ENCODE measurements at regions not wholly inside any gene's neighbourhood (a gene's known extent, or its start where the extent isn't known, plus 50 kb on each side); places are given as distances from the start of the nearest gene placed in this dataset.

DNA sequence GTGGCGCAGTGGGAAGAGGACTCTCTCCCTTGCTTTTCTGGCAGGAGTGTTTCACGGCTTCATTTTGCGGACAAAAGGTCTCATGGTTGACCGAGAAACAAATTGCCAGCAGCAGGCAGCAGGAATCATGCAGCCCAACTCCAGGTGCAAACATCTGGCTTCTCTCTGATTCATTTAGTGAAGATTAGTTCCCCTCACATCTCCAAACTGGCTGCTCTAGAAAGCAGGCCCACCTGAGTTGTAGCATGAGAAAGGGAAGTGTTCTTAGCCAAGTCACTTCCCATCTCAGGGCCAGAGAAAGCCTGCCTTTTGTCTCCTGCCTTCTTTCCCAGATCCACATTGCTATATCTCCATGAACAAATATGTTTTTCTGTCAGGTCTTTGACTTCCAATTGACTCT lies 120.8 kb upstream of the CCDC196 start:
- TF ChIP-seq, protein P1, sequence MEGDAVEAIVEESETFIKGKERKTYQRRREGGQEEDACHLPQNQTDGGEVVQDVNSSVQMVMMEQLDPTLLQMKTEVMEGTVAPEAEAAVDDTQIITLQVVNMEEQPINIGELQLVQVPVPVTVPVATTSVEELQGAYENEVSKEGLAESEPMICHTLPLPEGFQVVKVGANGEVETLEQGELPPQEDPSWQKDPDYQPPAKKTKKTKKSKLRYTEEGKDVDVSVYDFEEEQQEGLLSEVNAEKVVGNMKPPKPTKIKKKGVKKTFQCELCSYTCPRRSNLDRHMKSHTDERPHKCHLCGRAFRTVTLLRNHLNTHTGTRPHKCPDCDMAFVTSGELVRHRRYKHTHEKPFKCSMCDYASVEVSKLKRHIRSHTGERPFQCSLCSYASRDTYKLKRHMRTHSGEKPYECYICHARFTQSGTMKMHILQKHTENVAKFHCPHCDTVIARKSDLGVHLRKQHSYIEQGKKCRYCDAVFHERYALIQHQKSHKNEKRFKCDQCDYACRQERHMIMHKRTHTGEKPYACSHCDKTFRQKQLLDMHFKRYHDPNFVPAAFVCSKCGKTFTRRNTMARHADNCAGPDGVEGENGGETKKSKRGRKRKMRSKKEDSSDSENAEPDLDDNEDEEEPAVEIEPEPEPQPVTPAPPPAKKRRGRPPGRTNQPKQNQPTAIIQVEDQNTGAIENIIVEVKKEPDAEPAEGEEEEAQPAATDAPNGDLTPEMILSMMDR (IDR thresholded peaks at IDR 0.05): no peak
- no peak for TF ChIP-seq POLR2A (IDR thresholded peaks at IDR 0.05)
